Muscle layer of colon (tissue), 2 donors: ENCODE measurements at regions not wholly inside any gene's neighbourhood (a gene's known extent, or its start where the extent isn't known, plus 50 kb on each side); places are given as distances from the start of the nearest gene placed in this dataset.

Experiments
- H3K27ac ChIP-seq: one replicate; pipeline ENCODE4 v1.7.0; 2013; ENCODE audit warnings: low read depth, mild to moderate bottlenecking, low read length, moderate library complexity
- H3K27me3 ChIP-seq, 2 donors: one replicate each; pipeline ENCODE4 v1.7.0; 2013; ENCODE audit warnings: low read length in 2 of 2, mild to moderate bottlenecking in 2 of 2; ENCODE audit not compliant: insufficient read depth in 2 of 2, control insufficient read depth in 1 of 2
- H3K36me3 ChIP-seq: one replicate; pipeline ENCODE4 v1.7.0; 2013; ENCODE audit warnings: mild to moderate bottlenecking, low read length; ENCODE audit not compliant: insufficient read depth
- H3K4me1 ChIP-seq: one replicate; pipeline ENCODE4 v1.7.0; 2013; ENCODE audit warnings: mild to moderate bottlenecking, low read length; ENCODE audit not compliant: insufficient read depth
- H3K4me3 ChIP-seq, 2 donors: one replicate each; pipeline ENCODE4 v1.7.0; 2013; ENCODE audit warnings: low read length in 2 of 2, low read depth in 1 of 2, mild to moderate bottlenecking in 1 of 2, moderate library complexity in 1 of 2
- H3K9ac ChIP-seq: one replicate; pipeline ENCODE4 v1.7.0; 2013; ENCODE audit warnings: low read length
- H3K9me3 ChIP-seq: one replicate; pipeline ENCODE4 v1.7.0; 2013; ENCODE audit warnings: mild to moderate bottlenecking, low read length
- donor health status: abdominal sarcoma.
- donor health status: Adenocarcinoma of cecum.

GRCh38 chr3:178308771-178309170, 227.5 kb upstream of the KCNMB2 start:
- no peaks in the 10 kb centered on the region for H3K27me3 ChIP-seq
- no peak overlapping the region for H3K9ac ChIP-seq
- H3K27ac ChIP-seq, result no peak overlapping the region
- H3K4me1 ChIP-seq, result no peaks in the 10 kb centered on the region
- no peaks in the 10 kb centered on the region for H3K9me3 ChIP-seq
- no peak overlapping the region for H3K4me3 ChIP-seq
- H3K36me3 ChIP-seq, result no peaks in the 10 kb centered on the region

- Histone ChIP-seq H3K4me1 (no peaks in the 10 kb centered on the region), H3K9me3 (no peaks in the 10 kb centered on the region), H3K27ac (no peak overlapping the region), H3K4me3 (no peak overlapping the region), H3K27me3 (no peaks in the 10 kb centered on the region), H3K9ac (no peak overlapping the region), H3K36me3 (no peaks in the 10 kb centered on the region)
Observed at GRCh38 chr3:178310949-178311348, 225.3 kb upstream of the KCNMB2 start.

GRCh38 chr3:178313716-178314115, 222.5 kb upstream of the KCNMB2 start:
- Histone ChIP-seq H3K27ac (no peak overlapping the region), H3K4me1 (no peaks in the 10 kb centered on the region), H3K9me3 (no peaks in the 10 kb centered on the region), H3K4me3 (no peak overlapping the region), H3K27me3 (no peaks in the 10 kb centered on the region), H3K9ac (no peak overlapping the region), H3K36me3 (no peaks in the 10 kb centered on the region)

GRCh38 chr3:178318340-178318739, 217.9 kb upstream of the KCNMB2 start:
- no peaks in the 10 kb centered on the region for H3K27me3 ChIP-seq
- no peaks in the 10 kb centered on the region for H3K36me3 ChIP-seq
- H3K27ac ChIP-seq, result no peak overlapping the region
- H3K4me1 ChIP-seq, result peaks cover 24% of the 10 kb centered on the region
- no peaks in the 10 kb centered on the region for H3K9me3 ChIP-seq
- H3K4me3 ChIP-seq, result no peak overlapping the region
- H3K9ac ChIP-seq, result no peak overlapping the region

- Histone ChIP-seq H3K9me3 (no peaks in the 10 kb centered on the region), H3K27ac (no peak overlapping the region), H3K27me3 (no peaks in the 10 kb centered on the region), H3K4me3 (no peak overlapping the region), H3K36me3 (no peaks in the 10 kb centered on the region), H3K4me1 (peaks cover 24% of the 10 kb centered on the region), H3K9ac (no peak overlapping the region)
Observed at GRCh38 chr3:178318941-178319816, 217.1 kb upstream of the KCNMB2 start.

GRCh38 chr3:178320456-178321351, 215.5 kb upstream of the KCNMB2 start:
- no peak overlapping the region for H3K9ac ChIP-seq
- no peak overlapping the region for H3K4me3 ChIP-seq
- no peaks in the 10 kb centered on the region for H3K27me3 ChIP-seq
- H3K9me3 ChIP-seq, result no peaks in the 10 kb centered on the region
- no peaks in the 10 kb centered on the region for H3K36me3 ChIP-seq
- no peak overlapping the region for H3K27ac ChIP-seq
- H3K4me1 ChIP-seq, result peaks cover 33% of the 10 kb centered on the region

GRCh38 chr3:178324356-178324755, 211.9 kb upstream of the KCNMB2 start:
- no peak overlapping the region for H3K9ac ChIP-seq
- H3K27ac ChIP-seq, result no peak overlapping the region
- H3K9me3 ChIP-seq, result no peaks in the 10 kb centered on the region
- peaks cover 34% of the 10 kb centered on the region for H3K4me1 ChIP-seq
- H3K27me3 ChIP-seq, result no peaks in the 10 kb centered on the region
- H3K36me3 ChIP-seq, result no peaks in the 10 kb centered on the region
- H3K4me3 ChIP-seq, result no peak overlapping the region

- peaks cover 38% of the 10 kb centered on the region for H3K4me1 ChIP-seq
Observed at GRCh38 chr3:178325330-178325729, 210.9 kb upstream of the KCNMB2 start.

GRCh38 chr3:178329936-178330335, 206.3 kb upstream of the KCNMB2 start:
- no peaks in the 10 kb centered on the region for H3K36me3 ChIP-seq
- H3K27ac ChIP-seq, result no peak overlapping the region
- H3K9me3 ChIP-seq, result no peaks in the 10 kb centered on the region
- H3K27me3 ChIP-seq, result no peaks in the 10 kb centered on the region
- H3K4me1 ChIP-seq, result peaks cover 23% of the 10 kb centered on the region
- no peak overlapping the region for H3K9ac ChIP-seq
- no peak overlapping the region for H3K4me3 ChIP-seq

More at GRCh38 chr3:178325330-178325729, 210.9 kb upstream of the KCNMB2 start:
- no peak overlapping the region for H3K4me3 ChIP-seq
- no peak overlapping the region for H3K27ac ChIP-seq
- H3K9ac ChIP-seq, result no peak overlapping the region
- no peaks in the 10 kb centered on the region for H3K36me3 ChIP-seq
- no peaks in the 10 kb centered on the region for H3K27me3 ChIP-seq
- H3K9me3 ChIP-seq, result no peaks in the 10 kb centered on the region

- H3K4me3 ChIP-seq, result no peak overlapping the region
- peaks cover 19% of the 10 kb centered on the region for H3K4me1 ChIP-seq
- H3K9ac ChIP-seq, result no peak overlapping the region
- no peaks in the 10 kb centered on the region for H3K36me3 ChIP-seq
- H3K9me3 ChIP-seq, result no peaks in the 10 kb centered on the region
- no peaks in the 10 kb centered on the region for H3K27me3 ChIP-seq
- H3K27ac ChIP-seq, result no peak overlapping the region
Observed at GRCh38 chr3:178334239-178334638, 202.0 kb upstream of the KCNMB2 start.

- no peak overlapping the region for H3K27ac ChIP-seq
- H3K36me3 ChIP-seq, result no peaks in the 10 kb centered on the region
- no peak overlapping the region for H3K4me3 ChIP-seq
- H3K9ac ChIP-seq, result no peak overlapping the region
- H3K4me1 ChIP-seq, result no peaks in the 10 kb centered on the region
- no peaks in the 10 kb centered on the region for H3K27me3 ChIP-seq
- H3K9me3 ChIP-seq, result no peaks in the 10 kb centered on the region
Observed at GRCh38 chr3:178336336-178336735, 199.9 kb upstream of the KCNMB2 start.
